22Rv1 (cell line): ENCODE measurements at regions not wholly inside any gene's neighbourhood (a gene's known extent, or its start where the extent isn't known, plus 50 kb on each side); places are given as distances from the start of the nearest gene placed in this dataset.

Source experiments
- ZFX ChIP-seq: fragments of 450-650 bp; IDR thresholded peaks from 2 replicates; pipeline ENCODE4 v1.6.1; 2017; ENCODE audit warnings: antibody characterized with exemption, borderline replicate concordance
- TF ChIP-seq, protein P1 (sequence below): fragments of 450-650 bp; IDR thresholded peaks from 2 replicates; pipeline ENCODE4 v1.5.1; 2017; ENCODE audit warnings: mild to moderate bottlenecking

DNA sequence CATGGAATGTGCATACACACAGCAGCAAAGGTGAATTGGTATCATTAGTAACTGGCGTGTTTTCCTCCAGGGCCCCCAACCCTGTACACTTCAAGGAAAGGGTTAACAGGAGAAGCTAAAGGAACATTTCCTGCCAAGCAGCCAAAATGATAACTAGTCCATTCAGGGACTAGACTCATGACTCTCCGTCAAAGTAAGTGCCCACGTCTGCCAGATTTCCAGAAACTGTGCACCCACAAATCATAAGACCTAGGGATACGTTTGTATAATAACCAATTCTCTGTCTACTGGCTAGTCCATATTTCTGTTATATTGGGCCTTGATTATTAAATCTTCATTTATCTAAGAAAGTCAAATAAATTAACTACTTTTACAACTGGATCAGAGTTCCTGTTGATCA lies 76.0 kb upstream of the NHSL1 start:
- TF ChIP-seq, protein P1, sequence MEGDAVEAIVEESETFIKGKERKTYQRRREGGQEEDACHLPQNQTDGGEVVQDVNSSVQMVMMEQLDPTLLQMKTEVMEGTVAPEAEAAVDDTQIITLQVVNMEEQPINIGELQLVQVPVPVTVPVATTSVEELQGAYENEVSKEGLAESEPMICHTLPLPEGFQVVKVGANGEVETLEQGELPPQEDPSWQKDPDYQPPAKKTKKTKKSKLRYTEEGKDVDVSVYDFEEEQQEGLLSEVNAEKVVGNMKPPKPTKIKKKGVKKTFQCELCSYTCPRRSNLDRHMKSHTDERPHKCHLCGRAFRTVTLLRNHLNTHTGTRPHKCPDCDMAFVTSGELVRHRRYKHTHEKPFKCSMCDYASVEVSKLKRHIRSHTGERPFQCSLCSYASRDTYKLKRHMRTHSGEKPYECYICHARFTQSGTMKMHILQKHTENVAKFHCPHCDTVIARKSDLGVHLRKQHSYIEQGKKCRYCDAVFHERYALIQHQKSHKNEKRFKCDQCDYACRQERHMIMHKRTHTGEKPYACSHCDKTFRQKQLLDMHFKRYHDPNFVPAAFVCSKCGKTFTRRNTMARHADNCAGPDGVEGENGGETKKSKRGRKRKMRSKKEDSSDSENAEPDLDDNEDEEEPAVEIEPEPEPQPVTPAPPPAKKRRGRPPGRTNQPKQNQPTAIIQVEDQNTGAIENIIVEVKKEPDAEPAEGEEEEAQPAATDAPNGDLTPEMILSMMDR = no peak
- no peak for TF ChIP-seq ZFX
